CD8-positive, alpha-beta memory T cell (primary cell): ENCODE measurements at regions not wholly inside any gene's neighbourhood (a gene's known extent, or its start where the extent isn't known, plus 50 kb on each side); places are given as distances from the start of the nearest gene placed in this dataset.

ENCODE experiments used
- CTCF ChIA-PET: fragments of 350-600 bp; sonication (Branson Sonifier 250); formaldehyde crosslinking; loops from one replicate; lab custom pipeline; 2021; ENCODE audit warnings: antibody characterized with exemption; lab: Charles Lee
- POLR2A ChIA-PET: fragments of 350-600 bp; sonication (Branson Sonifier 250); formaldehyde crosslinking; loops from one replicate; lab custom pipeline; 2021; ENCODE audit warnings: antibody characterized with exemption; lab: Charles Lee
- DNase-seq, 5 donors: peaks; one replicate each; pipeline versions ENCODE4 v3.0.0 to v3.0.0-alpha.2; 2020 to 2022; ENCODE audit warnings: mixed read lengths in 1 of 5
- H3K27ac ChIP-seq: one replicate; pipeline ENCODE4 v1.7.0; 2013; ENCODE audit warnings: low read depth, mild to moderate bottlenecking, low read length, moderate library complexity
- H3K27me3 ChIP-seq: 2 replicates; pipeline ENCODE4 v1.7.0; 2013; ENCODE audit warnings: low read length, mild to moderate bottlenecking; ENCODE audit not compliant: insufficient read depth, poor library complexity, severe bottlenecking
- H3K36me3 ChIP-seq: 2 replicates; pipeline ENCODE4 v1.7.0; 2013; ENCODE audit warnings: mild to moderate bottlenecking, low read length, moderate library complexity; ENCODE audit not compliant: insufficient read depth
- H3K4me1 ChIP-seq: 2 replicates; pipeline ENCODE4 v1.7.0; 2013; ENCODE audit warnings: mild to moderate bottlenecking, low read length, moderate library complexity; ENCODE audit not compliant: insufficient read depth
- H3K4me3 ChIP-seq: 2 replicates; pipeline ENCODE4 v1.7.0; 2013; ENCODE audit warnings: mild to moderate bottlenecking, low read length
- H3K9me3 ChIP-seq: 2 replicates; pipeline ENCODE4 v1.7.0; 2013; ENCODE audit warnings: mild to moderate bottlenecking, low read length
- H3K27ac Mint-ChIP-seq, 8 donors: one replicate each; pipeline ENCODE4 v1.8.0; 2020 to 2021; ENCODE audit warnings: mixed read lengths in 8 of 8, mild to moderate bottlenecking in 6 of 8, inconsistent platforms in 3 of 8, moderate library complexity in 3 of 8
- H3K27me3 Mint-ChIP-seq, 2 donors: one replicate each; pipeline ENCODE4 v1.8.0; 2020 to 2021; ENCODE audit warnings: mixed read lengths in 2 of 2, mild to moderate bottlenecking in 1 of 2, moderate library complexity in 1 of 2
- H3K36me3 Mint-ChIP-seq, 3 donors: one replicate each; pipeline ENCODE4 v1.8.0; 2020 to 2021; ENCODE audit warnings: mixed read lengths in 3 of 3, inconsistent platforms in 1 of 3, mild to moderate bottlenecking in 1 of 3
- H3K4me1 Mint-ChIP-seq, 3 donors: one replicate each; pipeline ENCODE4 v1.8.0; 2020 to 2021; ENCODE audit warnings: mixed read lengths in 3 of 3, inconsistent platforms in 1 of 3, mild to moderate bottlenecking in 1 of 3
- H3K4me3 Mint-ChIP-seq, 7 donors: one replicate each; pipeline ENCODE4 v1.8.0; 2020 to 2021; ENCODE audit warnings: mixed read lengths in 7 of 7, mild to moderate bottlenecking in 6 of 7, moderate library complexity in 4 of 7, inconsistent platforms in 2 of 7
- H3K9me3 Mint-ChIP-seq, 5 donors: one replicate each; pipeline ENCODE4 v1.8.0; 2020 to 2022; ENCODE audit warnings: mixed read lengths in 5 of 5, mild to moderate bottlenecking in 3 of 5, moderate library complexity in 2 of 5, inconsistent platforms in 1 of 5

DNA sequence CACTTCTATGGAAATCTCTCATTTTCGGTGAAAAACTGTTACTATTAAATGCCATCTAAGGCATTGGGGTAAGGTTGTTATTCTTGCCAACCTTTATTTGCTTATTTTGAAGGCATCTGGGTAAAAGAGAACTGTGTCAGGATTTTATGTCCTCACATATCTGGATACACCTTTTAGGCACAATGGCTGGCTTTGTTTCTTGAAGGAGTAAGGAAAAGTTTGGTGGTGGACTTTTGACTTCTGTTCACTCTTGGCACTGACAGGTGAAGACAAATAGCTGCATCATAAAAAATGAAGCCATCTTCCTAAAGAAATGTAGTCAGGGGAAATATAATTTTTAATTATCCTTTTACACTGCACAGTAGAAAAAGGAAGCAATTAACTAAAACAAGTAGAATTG, 310.0 kb downstream of the CNTN3 start:
- no peak for DNase-seq
- POLR2A ChIA-PET = no interaction called here
- Mint-ChIP-seq H3K4me1 (no peaks in the 10 kb centered on the region), H3K36me3 (no peaks in the 10 kb centered on the region), H3K4me3 (no peak overlapping the region), H3K27me3 (no peaks in the 10 kb centered on the region), H3K9me3 (peaks cover 2 to 27% (median 9%) of the 10 kb centered on the region in 5 donors), H3K27ac (no peak overlapping the region)
- no peak overlapping the region for H3K4me3 ChIP-seq
- H3K36me3 ChIP-seq = no peaks in the 10 kb centered on the region
- no peaks in the 10 kb centered on the region for H3K27me3 ChIP-seq
- H3K27ac ChIP-seq = no peak overlapping the region
- CTCF ChIA-PET = no interaction called here
- H3K9me3 ChIP-seq = no peaks in the 10 kb centered on the region
- no peaks in the 10 kb centered on the region for H3K4me1 ChIP-seq

DNA sequence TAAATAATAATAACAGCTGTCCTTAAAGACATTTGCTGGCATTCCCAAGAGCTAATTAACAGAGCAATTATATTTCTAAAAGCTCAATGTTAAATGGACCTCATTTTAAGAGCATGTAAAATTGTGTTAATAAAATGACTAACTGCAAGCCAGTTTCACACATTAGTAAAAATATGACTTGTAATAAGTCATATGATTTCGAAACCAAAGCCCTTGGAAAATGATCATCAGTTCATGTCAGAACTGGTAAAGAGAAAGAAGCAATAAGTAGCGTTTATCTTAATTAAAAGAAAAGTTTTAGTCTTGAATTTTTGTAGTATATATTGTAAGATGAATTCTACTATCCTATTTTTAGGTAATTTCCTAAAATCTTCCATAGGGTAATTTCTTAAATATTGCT, 310.7 kb downstream of the CNTN3 start:
- DNase-seq = no peak
- Mint-ChIP-seq H3K4me3 (no peak overlapping the region), H3K9me3 (peaks cover 2 to 27% (median 9%) of the 10 kb centered on the region in 5 donors), H3K27me3 (no peaks in the 10 kb centered on the region), H3K36me3 (no peaks in the 10 kb centered on the region), H3K4me1 (no peaks in the 10 kb centered on the region), H3K27ac (no peak overlapping the region)
- Histone ChIP-seq H3K4me1 (no peaks in the 10 kb centered on the region), H3K36me3 (no peaks in the 10 kb centered on the region), H3K27me3 (no peaks in the 10 kb centered on the region), H3K4me3 (no peak overlapping the region), H3K27ac (no peak overlapping the region), H3K9me3 (no peaks in the 10 kb centered on the region)
- CTCF ChIA-PET = no interaction called here
- POLR2A ChIA-PET = no interaction called here

- CTCF ChIA-PET = no interaction called here
- H3K36me3 Mint-ChIP-seq = no peaks in the 10 kb centered on the region
Measured at GRCh38 chr3:74302969-74303368, 311.5 kb downstream of the CNTN3 start.

DNA sequence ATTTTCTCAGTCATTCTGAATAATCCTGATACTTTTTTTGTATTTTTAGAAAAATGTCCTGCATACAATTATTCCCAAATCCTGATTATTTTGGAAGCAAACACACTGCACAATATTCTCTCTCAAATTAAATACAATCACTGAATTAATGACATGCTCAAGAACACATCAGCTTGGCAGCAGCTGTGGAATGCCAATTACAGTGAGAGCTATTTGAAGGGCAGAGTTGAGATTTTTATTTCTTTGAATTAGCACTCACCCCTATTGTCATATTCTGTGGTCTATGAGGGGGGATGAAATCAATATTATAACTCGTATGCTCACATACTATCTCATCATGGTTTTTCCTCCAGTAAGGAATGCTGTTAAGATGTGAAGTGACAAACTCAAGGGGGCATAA, 312.2 kb downstream of the CNTN3 start:
- no peak overlapping the region for H3K4me3 Mint-ChIP-seq
- no peaks in the 10 kb centered on the region for H3K36me3 Mint-ChIP-seq
- no peaks in the 10 kb centered on the region for H3K4me1 Mint-ChIP-seq
- Histone ChIP-seq H3K9me3 (no peaks in the 10 kb centered on the region), H3K27me3 (no peaks in the 10 kb centered on the region), H3K4me3 (no peak overlapping the region), H3K36me3 (no peaks in the 10 kb centered on the region), H3K4me1 (no peaks in the 10 kb centered on the region), H3K27ac (no peak overlapping the region)
- ChIA-PET POLR2A (no interaction called here), CTCF (no interaction called here)
- no peak for DNase-seq
- no peak overlapping the region for H3K27ac Mint-ChIP-seq
- peaks cover 3 to 30% (median 8%) of the 10 kb centered on the region in 5 donors for H3K9me3 Mint-ChIP-seq
- H3K27me3 Mint-ChIP-seq = no peaks in the 10 kb centered on the region

More at GRCh38 chr3:74302969-74303368, 311.5 kb downstream of the CNTN3 start:
- Mint-ChIP-seq H3K4me3 (no peak overlapping the region), H3K9me3 (peaks cover 2 to 27% (median 8%) of the 10 kb centered on the region in 5 donors), H3K27me3 (no peaks in the 10 kb centered on the region), H3K4me1 (no peaks in the 10 kb centered on the region), H3K27ac (no peak overlapping the region)
- Histone ChIP-seq H3K36me3 (no peaks in the 10 kb centered on the region), H3K27ac (no peak overlapping the region), H3K4me1 (no peaks in the 10 kb centered on the region), H3K4me3 (no peak overlapping the region), H3K9me3 (no peaks in the 10 kb centered on the region), H3K27me3 (no peaks in the 10 kb centered on the region)
- POLR2A ChIA-PET = no interaction called here
- no peak for DNase-seq

GRCh38 chr3:74301056-74301455, 313.4 kb downstream of the CNTN3 start:
- no peaks in the 10 kb centered on the region for H3K36me3 Mint-ChIP-seq
- H3K27ac Mint-ChIP-seq = no peak overlapping the region
- Histone ChIP-seq H3K4me3 (no peak overlapping the region), H3K4me1 (no peaks in the 10 kb centered on the region), H3K27ac (no peak overlapping the region), H3K36me3 (no peaks in the 10 kb centered on the region), H3K27me3 (no peaks in the 10 kb centered on the region), H3K9me3 (no peaks in the 10 kb centered on the region)
- no peaks in the 10 kb centered on the region for H3K4me1 Mint-ChIP-seq
- ChIA-PET POLR2A (no interaction called here), CTCF (no interaction called here)
- H3K9me3 Mint-ChIP-seq = peaks cover 3 to 27% (median 10%) of the 10 kb centered on the region in 5 donors
- H3K27me3 Mint-ChIP-seq = no peaks in the 10 kb centered on the region
- no peak overlapping the region for H3K4me3 Mint-ChIP-seq
- DNase-seq = no peak

- Mint-ChIP-seq H3K27ac (no peak overlapping the region), H3K9me3 (peaks cover 3 to 30% (median 16%) of the 10 kb centered on the region in 5 donors), H3K36me3 (no peaks in the 10 kb centered on the region), H3K4me1 (no peaks in the 10 kb centered on the region), H3K4me3 (no peak overlapping the region), H3K27me3 (no peaks in the 10 kb centered on the region)
- no peak for DNase-seq
- Histone ChIP-seq H3K4me3 (no peak overlapping the region), H3K9me3 (no peaks in the 10 kb centered on the region), H3K27me3 (no peaks in the 10 kb centered on the region), H3K36me3 (no peaks in the 10 kb centered on the region), H3K4me1 (no peaks in the 10 kb centered on the region), H3K27ac (no peak overlapping the region)
- CTCF ChIA-PET = no interaction called here
- POLR2A ChIA-PET = no interaction called here
Measured at GRCh38 chr3:74295479-74295878, 319.0 kb downstream of the CNTN3 start.

- Mint-ChIP-seq H3K36me3 (no peaks in the 10 kb centered on the region), H3K9me3 (peaks cover 0 to 18% (median 12%) of the 10 kb centered on the region in 5 donors), H3K27ac (no peak overlapping the region), H3K27me3 (no peaks in the 10 kb centered on the region), H3K4me3 (no peak overlapping the region), H3K4me1 (no peaks in the 10 kb centered on the region)
- Histone ChIP-seq H3K4me3 (no peak overlapping the region), H3K27ac (no peak overlapping the region), H3K36me3 (no peaks in the 10 kb centered on the region), H3K27me3 (no peaks in the 10 kb centered on the region), H3K4me1 (no peaks in the 10 kb centered on the region), H3K9me3 (no peaks in the 10 kb centered on the region)
- no peak for DNase-seq
- POLR2A ChIA-PET = no interaction called here
- CTCF ChIA-PET = no interaction called here
Measured at GRCh38 chr3:74288761-74289160, 325.7 kb downstream of the CNTN3 start.

GRCh38 chr3:74287557-74287956, 326.9 kb downstream of the CNTN3 start:
- Mint-ChIP-seq H3K9me3 (peaks cover 0 to 19% (median 11%) of the 10 kb centered on the region in 5 donors), H3K27me3 (no peaks in the 10 kb centered on the region), H3K27ac (no peak overlapping the region), H3K36me3 (no peaks in the 10 kb centered on the region), H3K4me3 (no peak overlapping the region), H3K4me1 (no peaks in the 10 kb centered on the region)
- Histone ChIP-seq H3K4me3 (no peak overlapping the region), H3K36me3 (no peaks in the 10 kb centered on the region), H3K27me3 (no peaks in the 10 kb centered on the region), H3K27ac (no peak overlapping the region), H3K4me1 (no peaks in the 10 kb centered on the region), H3K9me3 (no peaks in the 10 kb centered on the region)
- DNase-seq = no peak
- POLR2A ChIA-PET = no interaction called here
- CTCF ChIA-PET = no interaction called here

DNA sequence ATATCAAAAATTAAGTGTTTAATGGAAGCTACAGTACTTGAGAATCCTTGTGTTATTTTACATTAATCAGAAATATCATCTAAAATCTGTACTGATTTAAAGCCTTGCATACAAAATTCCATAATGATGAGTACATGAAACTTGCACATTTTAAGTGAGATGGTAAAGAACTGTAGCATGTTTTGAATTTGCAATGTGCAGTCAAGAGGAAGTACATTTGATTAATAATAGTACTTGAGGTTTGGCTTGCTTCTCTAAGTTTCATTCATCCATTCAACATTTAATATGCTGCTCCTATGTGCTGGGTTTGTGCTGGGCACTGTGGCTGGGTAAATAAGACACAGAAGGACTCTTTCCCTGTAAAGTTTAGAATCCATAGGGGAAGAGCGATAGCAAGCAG, 332.3 kb downstream of the CNTN3 start:
- Histone ChIP-seq H3K4me3 (no peak overlapping the region), H3K9me3 (no peaks in the 10 kb centered on the region), H3K27ac (no peak overlapping the region), H3K4me1 (no peaks in the 10 kb centered on the region), H3K27me3 (no peaks in the 10 kb centered on the region), H3K36me3 (no peaks in the 10 kb centered on the region)
- H3K9me3 Mint-ChIP-seq = peaks cover 10 to 31% (median 16%) of the 10 kb centered on the region in 5 donors
- CTCF ChIA-PET = no interaction called here
- H3K4me1 Mint-ChIP-seq = no peaks in the 10 kb centered on the region
- H3K27me3 Mint-ChIP-seq = no peaks in the 10 kb centered on the region
- no peak overlapping the region for H3K27ac Mint-ChIP-seq
- POLR2A ChIA-PET = no interaction called here
- H3K36me3 Mint-ChIP-seq = no peaks in the 10 kb centered on the region
- no peak overlapping the region for H3K4me3 Mint-ChIP-seq
- DNase-seq = no peak
